ENCODE measurements at regions not wholly inside any gene's neighbourhood (a gene's known extent, or its start where the extent isn't known, plus 50 kb on each side); places are given as distances from the start of the nearest gene placed in this dataset.

DNA sequence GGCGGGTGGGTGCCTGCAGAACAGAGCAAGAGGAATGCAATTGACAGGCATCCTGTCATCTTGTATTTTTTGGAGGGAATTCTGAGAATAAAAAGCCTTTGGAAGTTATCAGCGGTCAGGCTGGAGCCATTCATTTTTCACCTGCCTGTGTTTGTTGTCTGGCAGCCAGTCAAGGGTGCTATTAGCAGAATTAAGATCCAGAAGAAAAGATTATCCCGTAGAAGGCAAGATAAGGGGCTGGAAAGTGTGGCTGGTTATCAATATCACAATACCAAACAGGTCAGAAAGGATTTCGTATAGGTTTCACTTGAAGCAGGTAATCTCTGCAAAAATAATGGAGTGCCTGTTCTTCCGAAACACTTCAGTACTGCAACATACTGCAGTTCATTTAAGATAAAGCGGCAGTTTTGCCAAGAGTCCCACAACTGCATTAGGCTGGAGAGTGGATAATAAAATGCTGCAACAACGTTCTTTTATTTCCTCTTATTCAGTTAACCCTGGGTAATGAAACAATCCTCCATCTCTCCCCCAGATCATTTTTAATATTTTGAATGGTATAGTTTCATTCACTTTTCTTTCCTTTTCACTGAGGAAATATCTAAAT, 171.2 kb upstream of the CDKN3 start:
- TF ChIP-seq, protein P1, sequence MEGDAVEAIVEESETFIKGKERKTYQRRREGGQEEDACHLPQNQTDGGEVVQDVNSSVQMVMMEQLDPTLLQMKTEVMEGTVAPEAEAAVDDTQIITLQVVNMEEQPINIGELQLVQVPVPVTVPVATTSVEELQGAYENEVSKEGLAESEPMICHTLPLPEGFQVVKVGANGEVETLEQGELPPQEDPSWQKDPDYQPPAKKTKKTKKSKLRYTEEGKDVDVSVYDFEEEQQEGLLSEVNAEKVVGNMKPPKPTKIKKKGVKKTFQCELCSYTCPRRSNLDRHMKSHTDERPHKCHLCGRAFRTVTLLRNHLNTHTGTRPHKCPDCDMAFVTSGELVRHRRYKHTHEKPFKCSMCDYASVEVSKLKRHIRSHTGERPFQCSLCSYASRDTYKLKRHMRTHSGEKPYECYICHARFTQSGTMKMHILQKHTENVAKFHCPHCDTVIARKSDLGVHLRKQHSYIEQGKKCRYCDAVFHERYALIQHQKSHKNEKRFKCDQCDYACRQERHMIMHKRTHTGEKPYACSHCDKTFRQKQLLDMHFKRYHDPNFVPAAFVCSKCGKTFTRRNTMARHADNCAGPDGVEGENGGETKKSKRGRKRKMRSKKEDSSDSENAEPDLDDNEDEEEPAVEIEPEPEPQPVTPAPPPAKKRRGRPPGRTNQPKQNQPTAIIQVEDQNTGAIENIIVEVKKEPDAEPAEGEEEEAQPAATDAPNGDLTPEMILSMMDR (IDR thresholded peaks at IDR 0.05) = no peak
- TF ChIP-seq POLR2A (IDR thresholded peaks at IDR 0.05; ENCODE audit: low read depth) (no peak), EP300 (IDR thresholded peaks at IDR 0.05) (no peak), POLR2AphosphoS5 (IDR thresholded peaks at IDR 0.05) (no peak)

Data from esophagus muscularis mucosa (tissue), 4 donors.